H1 (cell line): ENCODE measurements at regions not wholly inside any gene's neighbourhood (a gene's known extent, or its start where the extent isn't known, plus 50 kb on each side); places are given as distances from the start of the nearest gene placed in this dataset.
"Not testable (repeated sequence)": the region's sequence is repeated elsewhere in the genome, so short reads cannot be mapped to it uniquely, and the experiment has no call there.

Experiments used
- CTCF ChIA-PET: fragments of 300-600 bp; sonication (Branson Sonifier 250); formaldehyde crosslinking; loops from one replicate; lab custom pipeline; 2021; ENCODE audit not compliant: partially characterized antibody; lab: Charles Lee
- POLR2A ChIA-PET: fragments of 300-600 bp; sonication (Branson Sonifier 250); formaldehyde crosslinking; loops from one replicate; lab custom pipeline; 2021; ENCODE audit warnings: inconsistent platforms; ENCODE audit not compliant: partially characterized antibody; lab: Charles Lee
- DNase-seq, 2 experiments: peaks; one replicate each; pipeline versions ENCODE4 v3.0.0 to v3.0.0-alpha.2; 2010 to 2022; ENCODE audit warnings: low spot score in 2 of 2, low read depth in 1 of 2, mixed read lengths in 1 of 2
- FAIRE-seq: peaks from 2 replicates; lab custom pipeline; 2011; peaks lifted over from hg19 to GRCh38; lab: Jason Lieb, UNC
- H2AFZ ChIP-seq: 2 replicates; pipeline ENCODE4 v1.8.1; 2012; ENCODE audit warnings: low read length, inconsistent platforms
- H2AK5ac ChIP-seq: 2 replicates; pipeline ENCODE4 v1.6.1; 2013; ENCODE audit warnings: low read depth, low read length
- H2BK120ac ChIP-seq: replicated peaks from 2 replicates; pipeline ENCODE3; 2013; ENCODE audit warnings: low read depth, low read length, inconsistent platforms
- H2BK12ac ChIP-seq: 2 replicates; pipeline ENCODE4 v1.6.1; 2013; ENCODE audit warnings: low read depth, low read length
- H2BK15ac ChIP-seq: 2 replicates; pipeline ENCODE4 v1.6.1; 2013; ENCODE audit warnings: low read length
- H2BK20ac ChIP-seq: 2 replicates; pipeline ENCODE4 v1.6.1; 2013; ENCODE audit warnings: low read length
- H2BK5ac ChIP-seq: 2 replicates; pipeline ENCODE4 v1.6.1; 2013; ENCODE audit warnings: low read depth, low read length
- H3K14ac ChIP-seq: 2 replicates; pipeline ENCODE4 v1.6.1; 2013; ENCODE audit warnings: inconsistent platforms; ENCODE audit not compliant: insufficient read length
- H3K18ac ChIP-seq: 2 replicates; pipeline ENCODE4 v1.6.1; 2013; ENCODE audit warnings: low read length; ENCODE audit errors: extremely low read depth
- H3K23ac ChIP-seq: 2 replicates; pipeline ENCODE4 v1.6.1; 2013; ENCODE audit warnings: inconsistent platforms; ENCODE audit not compliant: insufficient read length
- H3K23me2 ChIP-seq: 2 replicates; pipeline ENCODE4 v1.6.1; 2013; ENCODE audit warnings: low read depth, low read length
- H3K27ac ChIP-seq: 2 replicates; pipeline ENCODE4 v1.6.1; 2011; ENCODE audit warnings: low read depth, low read length, inconsistent platforms
- H3K27me3 ChIP-seq, 4 experiments: replicated peaks in 1 of 4; 1 replicate in 1 of 4; 2 replicates in 3 of 4; pipeline versions ENCODE4 v1.6.1 to v1.8.1; 2011 to 2013; ENCODE audit warnings: low read length in 3 of 4, mild to moderate bottlenecking in 3 of 4, inconsistent platforms in 2 of 4, mixed read lengths in 2 of 4, moderate library complexity in 1 of 4; ENCODE audit not compliant: control insufficient read depth in 3 of 4, insufficient read depth in 3 of 4; ENCODE audit errors: extremely low read depth in 1 of 4
- H3K36me3 ChIP-seq, 4 experiments: 2 replicates each; pipeline versions ENCODE4 v1.6.1 to v1.8.1; 2011 to 2013; ENCODE audit warnings: mild to moderate bottlenecking in 4 of 4, low read length in 3 of 4, moderate library complexity in 2 of 4, control low read depth in 1 of 4, inconsistent platforms in 1 of 4; ENCODE audit not compliant: insufficient read depth in 4 of 4, control insufficient read depth in 2 of 4
- H3K4ac ChIP-seq: replicated peaks from 2 replicates; pipeline ENCODE3; 2013; ENCODE audit warnings: low read length, low read depth, mixed read lengths, inconsistent platforms; ENCODE audit not compliant: insufficient read length
- H3K4me1 ChIP-seq, 4 experiments: replicated peaks in 1 of 4; 1 replicate in 1 of 4; 2 replicates in 3 of 4; pipeline versions ENCODE4 v1.6.1 to v1.8.1; 2011 to 2013; ENCODE audit warnings: low read length in 3 of 4, inconsistent platforms in 2 of 4, mixed read lengths in 1 of 4; ENCODE audit not compliant: insufficient read depth in 4 of 4, control insufficient read depth in 3 of 4
- H3K4me2 ChIP-seq, 2 experiments: 2 replicates each; pipeline versions ENCODE4 v1.6.1 to v1.8.1; 2011 to 2013; ENCODE audit warnings: low read depth in 2 of 2, low read length in 2 of 2, control low read depth in 1 of 2, inconsistent platforms in 1 of 2, mild to moderate bottlenecking in 1 of 2; ENCODE audit not compliant: insufficient read depth in 1 of 2
- H3K4me3 ChIP-seq, 4 experiments: fragments of 200-600, 300-600 bp in 1 of 4; sonication (generic), shearing (Covaris generic), sonication (Bioruptor Twin) in 1 of 4; 2 replicates each; pipeline versions ENCODE4 v1.5.1 to v1.8.1; 2011 to 2016; ENCODE audit warnings: low read length in 4 of 4, low read depth in 3 of 4, control low read depth in 2 of 4, inconsistent platforms in 2 of 4, mild to moderate bottlenecking in 2 of 4, mixed read lengths in 1 of 4, moderate library complexity in 1 of 4; ENCODE audit not compliant: insufficient read depth in 2 of 4; ENCODE audit errors: extremely low read depth in 1 of 4
- H3K56ac ChIP-seq: replicated peaks from 2 replicates; pipeline ENCODE3; 2013; ENCODE audit warnings: low read depth, mild to moderate bottlenecking, mixed read lengths, low read length, inconsistent platforms; ENCODE audit not compliant: insufficient read length
- H3K79me1 ChIP-seq: 2 replicates; pipeline ENCODE4 v1.6.1; 2013; ENCODE audit warnings: low read depth, low read length, control low read depth
- H3K79me2 ChIP-seq, 2 experiments: 2 replicates each; pipeline versions ENCODE4 v1.6.1 to v1.8.1; 2012 to 2013; ENCODE audit warnings: low read length in 2 of 2, mild to moderate bottlenecking in 2 of 2, inconsistent platforms in 1 of 2; ENCODE audit not compliant: insufficient read depth in 2 of 2, control insufficient read depth in 1 of 2
- H3K9ac ChIP-seq, 4 experiments: replicated peaks in 1 of 4; 1 replicate in 1 of 4; 2 replicates in 3 of 4; pipeline versions ENCODE4 v1.6.1 to v1.8.1; 2011 to 2013; ENCODE audit warnings: low read depth in 3 of 4, low read length in 3 of 4, control low read depth in 2 of 4, mild to moderate bottlenecking in 2 of 4, moderate library complexity in 2 of 4, inconsistent platforms in 1 of 4; ENCODE audit errors: extremely low read depth in 1 of 4
- H3K9me3 ChIP-seq, 2 experiments: 2 replicates each; pipeline versions ENCODE4 v1.6.1 to v1.8.1; 2012 to 2013; ENCODE audit warnings: mild to moderate bottlenecking in 2 of 2, moderate library complexity in 2 of 2, control low read depth in 1 of 2, inconsistent platforms in 1 of 2, low read depth in 1 of 2, low read length in 1 of 2, mixed read lengths in 1 of 2; ENCODE audit not compliant: insufficient read depth in 2 of 2
- H4K20me1 ChIP-seq, 2 experiments: replicated peaks in 1 of 2; 2 replicates each; pipeline versions ENCODE3 to v1.8.1; 2011 to 2013; ENCODE audit warnings: inconsistent platforms in 2 of 2, low read length in 2 of 2, mild to moderate bottlenecking in 1 of 2; ENCODE audit not compliant: insufficient read depth in 2 of 2, control insufficient read depth in 1 of 2
- H4K5ac ChIP-seq: 2 replicates; pipeline ENCODE4 v1.6.1; 2013; ENCODE audit warnings: low read length, low read depth, mixed read lengths, inconsistent platforms; ENCODE audit not compliant: insufficient read length
- H4K8ac ChIP-seq: 2 replicates; pipeline ENCODE4 v1.8.0; 2013; ENCODE audit warnings: mild to moderate bottlenecking, moderate library complexity, low read length, inconsistent platforms; ENCODE audit not compliant: insufficient read depth; ENCODE audit errors: extremely low read depth
- H4K91ac ChIP-seq: replicated peaks from 2 replicates; pipeline ENCODE3; 2013; ENCODE audit warnings: low read length, mixed read lengths, inconsistent platforms; ENCODE audit not compliant: insufficient read length

DNA sequence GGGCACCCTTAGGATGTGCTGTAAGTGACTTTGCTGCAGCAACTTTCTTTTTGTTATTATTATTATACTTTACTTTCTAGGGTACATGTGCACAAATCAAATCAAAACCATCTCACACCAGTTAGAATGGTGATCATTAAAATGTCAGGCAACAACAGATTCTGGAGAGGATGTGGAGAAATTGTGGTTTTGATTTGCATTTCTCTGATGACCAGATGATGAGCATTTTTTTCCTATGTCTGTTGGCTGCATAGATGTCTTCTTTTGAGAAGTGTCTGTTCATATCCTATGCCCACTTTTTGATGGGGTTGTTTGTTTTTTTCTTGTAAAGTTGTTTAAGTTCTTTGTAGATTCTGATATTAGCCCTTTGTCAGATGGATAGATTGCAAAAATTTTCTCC lies 164.4 kb upstream of the AJAP1 start:
- H3K18ac ChIP-seq, H4K91ac ChIP-seq, H4K5ac ChIP-seq, H3K9ac ChIP-seq, H3K4me3 ChIP-seq, H3K14ac ChIP-seq, H3K4me1 ChIP-seq, H3K4ac ChIP-seq, H2BK15ac ChIP-seq, H3K23me2 ChIP-seq, CTCF ChIA-PET, H2BK12ac ChIP-seq, H3K27ac ChIP-seq, H3K23ac ChIP-seq, H3K56ac ChIP-seq, H4K8ac ChIP-seq, H2AFZ ChIP-seq, H2BK120ac ChIP-seq, H2AK5ac ChIP-seq, H4K20me1 ChIP-seq, H3K4me2 ChIP-seq, H3K27me3 ChIP-seq, H3K79me2 ChIP-seq, POLR2A ChIA-PET, H2BK20ac ChIP-seq, H3K79me1 ChIP-seq, FAIRE-seq, H2BK5ac ChIP-seq, H3K36me3 ChIP-seq, DNase-seq: not testable (repeated sequence)
- peaks cover 19 to 71% of the 10 kb centered on the region in 2 experiments for H3K9me3 ChIP-seq
